Spleen (tissue), 11 donors: ENCODE measurements at regions not wholly inside any gene's neighbourhood (a gene's known extent, or its start where the extent isn't known, plus 50 kb on each side); places are given as distances from the start of the nearest gene placed in this dataset.

ENCODE experiments used
- DNase-seq: peaks from one replicate; pipeline ENCODE4 v3.0.0-alpha.2; 2020
- H3K27ac ChIP-seq, 8 donors: fragments of 200-600 bp; sonication (generic) in 7 of 8; 1 replicate in 4 of 8; 2 replicates in 4 of 8; pipeline versions ENCODE4 v1.5.0 to v1.8.0; 2016 to 2021; ENCODE audit warnings: inconsistent platforms in 4 of 8, mild to moderate bottlenecking in 4 of 8, moderate library complexity in 1 of 8
- H3K27me3 ChIP-seq, 7 donors: fragments of 200-600 bp; sonication (generic) in 6 of 7; replicated peaks in 1 of 7; 1 replicate in 4 of 7; 2 replicates in 3 of 7; pipeline versions ENCODE4 v1.5.0 to v1.8.0; 2016 to 2021; ENCODE audit warnings: inconsistent platforms in 3 of 7, mild to moderate bottlenecking in 1 of 7
- H3K36me3 ChIP-seq, 6 donors: fragments of 200-600 bp; sonication (generic) in 5 of 6; 1 replicate in 4 of 6; 2 replicates in 2 of 6; pipeline versions ENCODE4 v1.5.0 to v1.8.0; 2016 to 2021; ENCODE audit warnings: inconsistent platforms in 2 of 6
- H3K4me1 ChIP-seq, 6 donors: fragments of 200-600 bp; sonication (generic) in 5 of 6; 1 replicate in 3 of 6; 2 replicates in 3 of 6; pipeline versions ENCODE4 v1.5.0 to v1.8.0; 2016 to 2021; ENCODE audit warnings: inconsistent platforms in 3 of 6
- H3K4me3 ChIP-seq, 8 donors: fragments of 200-600 bp; sonication (generic) in 7 of 8; 1 replicate in 4 of 8; 2 replicates in 4 of 8; pipeline versions ENCODE4 v1.5.0 to v1.8.0; 2016 to 2021; ENCODE audit warnings: inconsistent platforms in 4 of 8, mild to moderate bottlenecking in 4 of 8, moderate library complexity in 2 of 8
- H3K9me3 ChIP-seq, 8 donors: fragments of 200-600 bp; sonication (generic) in 7 of 8; 1 replicate in 4 of 8; 2 replicates in 4 of 8; pipeline versions ENCODE4 v1.5.0 to v1.8.0; 2016 to 2021; ENCODE audit warnings: inconsistent platforms in 4 of 8
- POLR2A ChIP-seq, 3 donors: fragments of 450-650 bp; IDR thresholded peaks; one replicate each; pipeline ENCODE4 v1.5.1; 2017; ENCODE audit warnings: antibody characterized with exemption in 3 of 3, mild to moderate bottlenecking in 1 of 3
- POLR2AphosphoS5 ChIP-seq, 3 donors: sonication (generic); formaldehyde crosslinking; IDR thresholded peaks; one replicate each; pipeline ENCODE4 v1.5.1; 2017; ENCODE audit warnings: antibody characterized with exemption in 3 of 3
- WGBS, 5 donors: extraction: QIAGEN DNeasy Blood & Tissue Kit in 3 of 5; methylation state at CpG; one replicate each; pipeline versions ENCODE4 v1.1.5 to v1.1.7; 2013 to 2018; 5-methylcytosine and 5-hydroxymethylcytosine counted together
- intact Hi-C: fragments of 100-400 bp; cut with DNase I; formaldehyde crosslinking; loops from one replicate; pipeline ENCODE4 v1.15.0; 2023; ENCODE audit warnings: low total_unique reads
- TF ChIP-seq, protein P1 (sequence below), 11 experiments: fragments of 200-600 bp in 7 of 11; fragments of 450-650 bp in 4 of 11; sonication (generic) in 4 of 11; IDR thresholded peaks in 8 of 11; conservative IDR thresholded peaks in 3 of 11; 1 replicate in 7 of 11; 2 replicates in 4 of 11; pipeline versions ENCODE4 v1.4.0 to v1.8.0; 2016 to 2021; ENCODE audit warnings: antibody characterized with exemption in 11 of 11, inconsistent platforms in 4 of 11, mild to moderate bottlenecking in 1 of 11
- donor health status: healthy with polysubstance abuse.
- donor health status: DM: no; HTN: no; CAD: no; lungs with moderate emphysema.
- donor health status: DM: no; HTN: no; CAD: no.
- donor health status: Bipolar disorder and iron deficiency.
- donor health status: healthy.
- donor health status: DM: no; HTN: no; CAD: no.
- donor health status: DM: yes; HTN: yes; CAD: no.

DNA sequence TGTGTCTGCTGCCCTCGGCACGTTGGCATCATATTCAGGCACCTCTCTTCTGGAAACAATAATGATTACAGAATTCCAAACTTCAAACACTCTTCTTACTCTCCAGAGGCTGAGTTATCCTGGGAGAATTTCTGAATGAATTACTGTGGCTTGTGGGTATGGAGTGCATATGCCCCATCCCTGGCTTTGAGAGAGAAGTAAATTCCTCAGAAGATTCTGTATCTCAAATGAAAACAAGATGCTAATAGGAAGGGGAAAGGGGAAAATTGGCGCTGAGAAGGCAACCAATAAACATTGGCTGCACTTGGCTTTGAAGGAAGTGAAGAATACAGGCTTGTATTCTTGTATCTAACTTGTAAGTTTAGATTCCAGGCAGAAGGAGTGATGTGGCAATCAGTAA lies 132.0 kb upstream of the NOVA1 start:
- H3K9me3 ChIP-seq: peaks cover 0 to 5% (median 0%) of the 10 kb centered on the region in 8 donors
- intact Hi-C loops: no loop called here
- H3K4me1 ChIP-seq: no peaks in the 10 kb centered on the region
- no peaks in the 10 kb centered on the region for H3K27me3 ChIP-seq
- no peak for DNase-seq
- 72 to 84% (median 79%) methylated on average over 3 of the region's 3 CpGs for WGBS, 5 donors
- no peak overlapping the region for H3K4me3 ChIP-seq
- no peaks in the 10 kb centered on the region for H3K36me3 ChIP-seq
- H3K27ac ChIP-seq: no peak overlapping the region
- TF ChIP-seq POLR2AphosphoS5 (IDR thresholded peaks at IDR 0.05): no peak
- TF ChIP-seq, protein P1, sequence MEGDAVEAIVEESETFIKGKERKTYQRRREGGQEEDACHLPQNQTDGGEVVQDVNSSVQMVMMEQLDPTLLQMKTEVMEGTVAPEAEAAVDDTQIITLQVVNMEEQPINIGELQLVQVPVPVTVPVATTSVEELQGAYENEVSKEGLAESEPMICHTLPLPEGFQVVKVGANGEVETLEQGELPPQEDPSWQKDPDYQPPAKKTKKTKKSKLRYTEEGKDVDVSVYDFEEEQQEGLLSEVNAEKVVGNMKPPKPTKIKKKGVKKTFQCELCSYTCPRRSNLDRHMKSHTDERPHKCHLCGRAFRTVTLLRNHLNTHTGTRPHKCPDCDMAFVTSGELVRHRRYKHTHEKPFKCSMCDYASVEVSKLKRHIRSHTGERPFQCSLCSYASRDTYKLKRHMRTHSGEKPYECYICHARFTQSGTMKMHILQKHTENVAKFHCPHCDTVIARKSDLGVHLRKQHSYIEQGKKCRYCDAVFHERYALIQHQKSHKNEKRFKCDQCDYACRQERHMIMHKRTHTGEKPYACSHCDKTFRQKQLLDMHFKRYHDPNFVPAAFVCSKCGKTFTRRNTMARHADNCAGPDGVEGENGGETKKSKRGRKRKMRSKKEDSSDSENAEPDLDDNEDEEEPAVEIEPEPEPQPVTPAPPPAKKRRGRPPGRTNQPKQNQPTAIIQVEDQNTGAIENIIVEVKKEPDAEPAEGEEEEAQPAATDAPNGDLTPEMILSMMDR (IDR thresholded peaks at IDR 0.05 in 8 of 11, conservative IDR thresholded peaks at IDR 0.05 in 3 of 11): no peak

DNA sequence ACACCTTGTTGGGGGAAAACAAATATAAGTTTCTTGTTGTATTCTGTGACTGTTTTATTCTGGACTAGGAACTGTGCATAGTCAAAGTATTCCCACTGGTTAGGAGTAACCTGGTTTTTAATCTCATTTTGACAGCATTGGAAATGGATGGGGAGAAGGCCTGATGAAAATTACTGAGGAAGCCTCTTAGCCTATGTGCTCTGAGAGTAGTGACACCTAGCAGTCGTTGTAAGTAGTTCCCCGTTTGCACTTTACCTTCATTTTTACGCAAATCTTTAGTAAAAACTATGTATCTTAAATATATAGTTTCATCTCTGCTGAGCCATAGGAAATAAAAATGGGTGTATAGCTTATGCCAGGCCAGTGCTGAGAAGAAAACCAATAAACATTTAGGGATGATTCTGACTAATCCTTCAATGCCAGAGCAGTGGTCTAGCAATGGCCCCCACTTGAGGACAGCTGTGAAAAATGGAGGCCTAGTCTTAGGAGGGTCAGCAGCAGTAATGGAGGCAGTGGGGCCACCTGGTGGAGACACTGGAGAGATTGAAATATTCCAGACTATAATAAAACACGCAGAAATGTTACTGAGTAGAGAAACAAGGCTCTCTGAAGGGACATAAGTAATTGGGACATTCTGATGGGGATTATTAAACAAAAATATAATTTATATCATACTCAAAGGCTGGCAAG lies 133.2 kb upstream of the NOVA1 start:
- TF ChIP-seq, protein P1 (IDR thresholded peaks at IDR 0.05 in 8 of 11, conservative IDR thresholded peaks at IDR 0.05 in 3 of 11): peak in 1 of 11 experiments; percentile 10
- no peak for TF ChIP-seq POLR2A (IDR thresholded peaks at IDR 0.05)
- Histone ChIP-seq H3K4me1 (no peaks in the 10 kb centered on the region), H3K36me3 (no peaks in the 10 kb centered on the region), H3K27me3 (no peaks in the 10 kb centered on the region), H3K27ac (no peak overlapping the region), H3K4me3 (no peak overlapping the region), H3K9me3 (peaks cover 0 to 10% (median 5%) of the 10 kb centered on the region in 8 donors)
- intact Hi-C loops: no loop called here
- WGBS, 5 donors: 70 to 87% (median 74%) methylated on average over 4 of the region's 4 CpGs
- no peak for DNase-seq

DNA sequence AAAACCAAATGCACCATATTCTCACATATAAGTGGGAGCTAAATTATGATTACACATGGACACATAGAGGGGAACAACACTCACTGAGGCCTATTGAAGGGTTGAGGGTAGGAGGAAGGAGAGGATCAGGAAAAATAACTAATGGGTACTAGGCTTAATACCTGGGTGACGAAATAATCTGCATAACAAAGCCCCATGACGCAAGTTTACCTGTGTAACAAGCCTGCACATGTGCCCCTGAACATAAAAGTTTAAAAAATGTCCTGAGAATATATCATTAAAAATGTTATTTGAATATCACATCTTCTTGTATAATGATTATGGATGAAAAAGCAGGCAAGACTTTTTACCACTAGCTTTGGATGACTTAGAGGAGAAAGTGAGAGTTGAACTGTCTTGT lies 138.0 kb upstream of the NOVA1 start:
- H3K36me3 ChIP-seq: no peaks in the 10 kb centered on the region
- no peak overlapping the region for H3K27ac ChIP-seq
- no peak overlapping the region for H3K4me3 ChIP-seq
- intact Hi-C loops: no loop called here
- H3K9me3 ChIP-seq: peaks cover 0 to 10% (median 5%) of the 10 kb centered on the region in 8 donors
- WGBS, 5 donors: 58 to 80% (median 63%) methylated on average over 2 of the region's 2 CpGs
- DNase-seq: no peak
- no peak for TF ChIP-seq POLR2A (IDR thresholded peaks at IDR 0.05)
- TF ChIP-seq POLR2AphosphoS5 (IDR thresholded peaks at IDR 0.05): no peak
- TF ChIP-seq, protein P1 (IDR thresholded peaks at IDR 0.05 in 8 of 11, conservative IDR thresholded peaks at IDR 0.05 in 3 of 11): no peak
- no peaks in the 10 kb centered on the region for H3K4me1 ChIP-seq
- H3K27me3 ChIP-seq: no peaks in the 10 kb centered on the region

DNA sequence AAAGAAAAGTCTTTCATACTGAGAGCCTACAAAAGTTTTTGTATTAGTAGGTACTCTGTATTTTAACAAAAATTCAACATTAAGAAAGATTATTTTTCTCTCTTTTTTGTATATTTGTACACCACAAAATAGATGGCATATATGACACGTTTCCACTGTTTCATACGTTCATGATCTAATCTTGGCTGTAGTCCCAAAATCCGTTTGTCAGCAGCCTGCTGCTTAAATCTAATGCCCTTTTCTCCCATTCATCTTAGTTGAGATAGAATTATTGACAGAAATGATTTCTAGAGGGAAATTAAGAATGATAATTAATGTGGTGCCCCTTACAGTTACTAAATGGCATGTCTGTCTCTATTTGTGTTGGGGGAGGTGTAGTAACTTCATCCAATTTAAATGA lies 140.7 kb upstream of the NOVA1 start:
- 35 to 60% (median 48%) methylated on average over 3 of the region's 3 CpGs for WGBS, 5 donors
- no peak overlapping the region for H3K4me3 ChIP-seq
- no peaks in the 10 kb centered on the region for H3K36me3 ChIP-seq
- no peak for DNase-seq
- no peak overlapping the region for H3K27ac ChIP-seq
- intact Hi-C loops: no loop called here
- peaks cover 0 to 13% (median 5%) of the 10 kb centered on the region in 8 donors for H3K9me3 ChIP-seq
- TF ChIP-seq POLR2AphosphoS5 (IDR thresholded peaks at IDR 0.05) (no peak), POLR2A (IDR thresholded peaks at IDR 0.05) (no peak)
- TF ChIP-seq, protein P1 (IDR thresholded peaks at IDR 0.05 in 8 of 11, conservative IDR thresholded peaks at IDR 0.05 in 3 of 11): no peak
- no peaks in the 10 kb centered on the region for H3K4me1 ChIP-seq
- H3K27me3 ChIP-seq: no peaks in the 10 kb centered on the region
